ENCODE measurements at regions not wholly inside any gene's neighbourhood (a gene's known extent, or its start where the extent isn't known, plus 50 kb on each side); places are given as distances from the start of the nearest gene placed in this dataset.

DNA sequence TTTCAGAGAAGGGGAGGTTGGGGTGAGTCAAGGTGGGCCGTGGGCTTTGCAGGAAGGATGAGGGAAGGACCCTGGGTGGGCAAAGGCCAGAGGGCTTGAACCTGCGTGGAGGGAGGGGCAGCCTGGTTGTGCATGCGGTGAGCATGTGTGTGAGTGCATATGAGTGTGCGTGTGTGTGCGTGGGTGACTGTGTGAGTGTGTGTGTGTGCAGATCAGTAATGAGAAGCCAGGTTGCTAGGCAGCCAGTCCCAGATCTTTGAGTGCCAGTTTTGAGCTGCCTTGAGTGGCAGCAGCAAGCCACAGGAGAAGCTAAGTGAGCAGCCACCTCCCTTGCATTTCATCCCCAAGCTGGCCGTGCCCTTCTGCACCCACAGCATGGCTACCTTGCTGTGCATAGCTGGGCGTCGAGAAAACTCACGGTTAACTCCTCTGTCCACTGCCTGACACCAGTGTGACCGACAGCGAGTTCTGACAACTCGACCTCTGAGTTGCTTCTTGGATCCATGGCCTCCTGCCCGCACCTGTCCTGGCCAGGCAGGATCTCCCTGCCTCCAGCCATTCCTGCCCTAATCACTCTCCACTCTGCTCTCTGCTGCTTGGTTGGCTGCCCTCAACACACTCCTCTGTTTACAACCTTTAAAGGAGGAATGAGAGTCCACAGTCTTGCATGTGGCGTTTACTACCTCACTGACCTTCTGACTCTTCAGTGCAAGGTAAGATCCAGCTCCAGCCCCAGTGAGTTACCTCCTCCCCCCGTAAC lies 775.4 kb downstream of the TYW1 start:
- TF ChIP-seq POLR2A (IDR thresholded peaks at IDR 0.05) (no peak), EP300 (IDR thresholded peaks at IDR 0.05) (no peak), POLR2AphosphoS5 (IDR thresholded peaks at IDR 0.05) (no peak)
- TF ChIP-seq, protein P1, sequence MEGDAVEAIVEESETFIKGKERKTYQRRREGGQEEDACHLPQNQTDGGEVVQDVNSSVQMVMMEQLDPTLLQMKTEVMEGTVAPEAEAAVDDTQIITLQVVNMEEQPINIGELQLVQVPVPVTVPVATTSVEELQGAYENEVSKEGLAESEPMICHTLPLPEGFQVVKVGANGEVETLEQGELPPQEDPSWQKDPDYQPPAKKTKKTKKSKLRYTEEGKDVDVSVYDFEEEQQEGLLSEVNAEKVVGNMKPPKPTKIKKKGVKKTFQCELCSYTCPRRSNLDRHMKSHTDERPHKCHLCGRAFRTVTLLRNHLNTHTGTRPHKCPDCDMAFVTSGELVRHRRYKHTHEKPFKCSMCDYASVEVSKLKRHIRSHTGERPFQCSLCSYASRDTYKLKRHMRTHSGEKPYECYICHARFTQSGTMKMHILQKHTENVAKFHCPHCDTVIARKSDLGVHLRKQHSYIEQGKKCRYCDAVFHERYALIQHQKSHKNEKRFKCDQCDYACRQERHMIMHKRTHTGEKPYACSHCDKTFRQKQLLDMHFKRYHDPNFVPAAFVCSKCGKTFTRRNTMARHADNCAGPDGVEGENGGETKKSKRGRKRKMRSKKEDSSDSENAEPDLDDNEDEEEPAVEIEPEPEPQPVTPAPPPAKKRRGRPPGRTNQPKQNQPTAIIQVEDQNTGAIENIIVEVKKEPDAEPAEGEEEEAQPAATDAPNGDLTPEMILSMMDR (IDR thresholded peaks at IDR 0.05): no peak
- ATAC-seq (ENCODE audit: low FRiP score in 2 of 2) (no peak), DNase-seq (no peak)
- Histone ChIP-seq H3K9me3 (peaks cover 0 to under 1% (median 0%) of the 10 kb centered on the region in 4 donors), H3K27ac (no peak overlapping the region), H3K27me3 (no peaks in the 10 kb centered on the region), H3K36me3 (no peaks in the 10 kb centered on the region), H3K4me1 (no peaks in the 10 kb centered on the region), H3K4me3 (no peak overlapping the region)
- 62 to 73% methylated on average over 15 of the region's 15 CpGs for WGBS, 2 donors

DNA sequence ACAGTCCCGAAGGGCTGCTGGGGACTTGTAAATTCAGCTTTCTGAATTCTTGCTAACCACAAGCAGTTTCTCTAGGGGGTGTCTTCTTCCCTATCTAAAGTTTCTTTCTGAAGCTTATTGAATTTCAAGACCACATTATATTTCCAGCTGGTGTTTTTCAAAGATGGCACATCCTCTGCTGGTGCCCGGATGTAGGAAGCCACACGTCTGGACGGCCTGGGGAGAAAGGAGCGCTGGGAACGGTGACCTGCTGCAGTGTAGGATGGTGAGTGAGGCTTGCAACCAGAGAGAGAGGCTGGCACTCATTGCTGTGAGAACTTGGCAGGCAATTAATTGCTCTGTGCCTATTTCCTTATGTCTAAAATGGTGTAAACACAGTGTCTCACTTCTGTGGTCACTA lies 776.4 kb downstream of the TYW1 start:
- DNase-seq (no peak), ATAC-seq (ENCODE audit: low FRiP score in 2 of 2) (peak in 1 of 2 donors; percentile 16)
- no peaks in the 10 kb centered on the region for H3K4me1 ChIP-seq
- H3K27me3 ChIP-seq: no peaks in the 10 kb centered on the region
- no peaks in the 10 kb centered on the region for H3K9me3 ChIP-seq
- no peaks in the 10 kb centered on the region for H3K36me3 ChIP-seq
- no peak for TF ChIP-seq POLR2AphosphoS5 (IDR thresholded peaks at IDR 0.05)
- TF ChIP-seq, protein P1 (IDR thresholded peaks at IDR 0.05): no peak
- no peak for TF ChIP-seq POLR2A (IDR thresholded peaks at IDR 0.05)
- no peak for TF ChIP-seq EP300 (IDR thresholded peaks at IDR 0.05)
- H3K4me3 ChIP-seq: no peak overlapping the region
- 53 to 73% methylated on average over 6 of the region's 6 CpGs for WGBS, 2 donors
- no peak overlapping the region for H3K27ac ChIP-seq

DNA sequence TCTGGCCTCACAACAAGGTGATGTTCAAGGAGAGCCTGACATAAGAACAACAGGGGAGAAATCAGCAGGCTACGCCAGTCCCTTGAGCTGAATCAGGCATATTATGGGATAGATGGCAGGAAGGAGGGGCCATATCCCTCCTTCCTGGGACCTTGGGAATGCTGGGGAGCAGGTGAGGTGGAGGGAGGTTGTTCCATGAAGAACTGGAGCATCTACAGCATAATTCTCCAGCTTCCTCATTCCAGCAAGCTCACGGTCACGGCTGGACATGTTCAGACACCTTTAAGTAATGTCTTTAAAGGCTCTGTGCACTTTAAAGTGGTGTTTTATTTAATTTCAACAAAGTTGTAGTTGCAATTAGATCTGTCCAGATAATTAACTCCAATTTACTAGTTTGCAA lies 780.5 kb downstream of the TYW1 start:
- 63 to 72% methylated on average over 3 of the region's 3 CpGs for WGBS, 2 donors
- ATAC-seq (ENCODE audit: low FRiP score in 2 of 2): no peak

DNA sequence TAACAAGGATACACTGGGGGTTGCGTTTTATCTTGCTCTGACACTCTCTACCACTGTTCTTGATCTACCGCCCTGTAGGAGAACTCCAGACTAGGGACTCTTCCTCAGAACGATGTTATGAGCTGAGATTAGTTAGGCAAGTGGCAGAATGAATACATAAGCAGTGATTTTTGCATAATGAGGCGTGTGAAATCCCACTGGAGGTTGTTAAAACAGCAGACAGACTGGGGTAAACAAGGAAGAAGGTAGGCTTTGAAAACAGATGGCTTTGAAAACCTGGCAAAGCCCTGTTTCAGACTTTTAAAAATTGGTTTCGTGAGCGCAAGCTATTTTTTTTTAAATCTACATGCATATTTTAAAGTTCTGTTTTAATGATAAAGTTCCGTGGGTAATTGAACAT lies 785.2 kb downstream of the TYW1 start:
- Histone ChIP-seq H3K4me3 (no peak overlapping the region), H3K27ac (no peak overlapping the region), H3K27me3 (no peaks in the 10 kb centered on the region), H3K9me3 (no peaks in the 10 kb centered on the region), H3K4me1 (no peaks in the 10 kb centered on the region), H3K36me3 (no peaks in the 10 kb centered on the region)
- TF ChIP-seq POLR2AphosphoS5 (IDR thresholded peaks at IDR 0.05) (no peak), POLR2A (IDR thresholded peaks at IDR 0.05) (no peak), EP300 (IDR thresholded peaks at IDR 0.05) (no peak)
- TF ChIP-seq, protein P1 (IDR thresholded peaks at IDR 0.05): no peak
- DNase-seq: no peak
- 73 to 81% methylated on average over 7 of the region's 7 CpGs for WGBS, 2 donors
- no peak for ATAC-seq (ENCODE audit: low FRiP score in 2 of 2)

More for the DNA sequence above, 780.5 kb downstream of the TYW1 start:
- Histone ChIP-seq H3K4me1 (no peaks in the 10 kb centered on the region), H3K9me3 (no peaks in the 10 kb centered on the region), H3K36me3 (no peaks in the 10 kb centered on the region), H3K27ac (no peak overlapping the region), H3K27me3 (no peaks in the 10 kb centered on the region), H3K4me3 (no peak overlapping the region)
- no peak for DNase-seq
- TF ChIP-seq POLR2A (IDR thresholded peaks at IDR 0.05) (no peak), EP300 (IDR thresholded peaks at IDR 0.05) (no peak), POLR2AphosphoS5 (IDR thresholded peaks at IDR 0.05) (no peak)
- TF ChIP-seq, protein P1 (IDR thresholded peaks at IDR 0.05): no peak

DNA sequence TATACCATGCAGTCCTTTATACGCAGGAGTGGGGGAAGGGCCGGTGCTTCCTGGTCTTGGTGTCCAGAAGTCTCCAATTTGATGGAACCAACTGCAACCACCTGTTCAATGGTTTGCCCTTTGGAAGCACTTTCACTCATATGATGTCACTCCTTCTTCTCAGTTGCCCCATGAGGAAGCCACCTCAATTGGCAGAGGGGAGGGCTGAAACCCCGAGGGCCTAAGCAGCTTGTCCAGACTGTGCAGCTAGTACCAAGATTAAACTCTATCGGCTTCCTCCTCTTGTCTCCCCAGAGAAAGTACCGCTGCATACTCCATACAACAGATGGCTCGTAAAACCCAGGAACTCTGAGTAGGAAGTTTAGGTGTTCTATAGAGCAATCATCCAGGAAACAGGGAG lies 789.4 kb downstream of the TYW1 start:
- WGBS, 2 donors: 96 to 100% methylated on average over 2 to 6 of the region's 6 CpGs
- DNase-seq (no peak), ATAC-seq (ENCODE audit: low FRiP score in 2 of 2) (no peak)
- no peaks in the 10 kb centered on the region for H3K36me3 ChIP-seq
- H3K27ac ChIP-seq: no peak overlapping the region
- H3K27me3 ChIP-seq: no peaks in the 10 kb centered on the region
- TF ChIP-seq, protein P1 (IDR thresholded peaks at IDR 0.05): no peak
- TF ChIP-seq POLR2A (IDR thresholded peaks at IDR 0.05) (no peak), EP300 (IDR thresholded peaks at IDR 0.05) (no peak), POLR2AphosphoS5 (IDR thresholded peaks at IDR 0.05) (no peak)
- no peak overlapping the region for H3K4me3 ChIP-seq
- no peaks in the 10 kb centered on the region for H3K4me1 ChIP-seq
- no peaks in the 10 kb centered on the region for H3K9me3 ChIP-seq
